Embryonic facial prominence (tissue), 1 donor: ENCODE measurements at regions not wholly inside any gene's neighbourhood (a gene's known extent, or its start where the extent isn't known, plus 50 kb on each side); places are given as distances from the start of the nearest gene placed in this dataset.

Source experiments
- DNase-seq: peaks from one replicate; pipeline ENCODE4 v3.0.0-alpha.2; 2016; ENCODE audit errors: extremely low spot score

DNA sequence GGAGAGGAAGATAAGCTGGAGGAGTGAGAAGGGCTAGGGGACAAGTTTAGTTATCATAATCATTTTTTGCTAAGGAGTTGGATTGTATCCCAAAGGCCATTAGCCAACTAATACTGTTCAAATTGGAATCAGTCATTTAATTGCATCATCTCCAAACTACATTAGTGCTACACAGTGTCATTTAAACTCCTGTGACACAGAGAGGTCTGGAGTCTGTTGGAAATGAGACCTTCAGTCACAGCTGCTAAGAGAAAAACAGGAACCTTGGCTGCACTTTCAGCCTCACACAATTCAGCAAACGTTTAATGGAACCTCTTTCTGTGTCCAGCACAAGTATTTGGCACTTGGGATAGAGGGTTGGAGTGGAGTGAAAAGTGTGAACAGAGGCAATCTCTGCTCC, 175.5 kb upstream of the MGAT5 start:
- no peak for DNase-seq

DNA sequence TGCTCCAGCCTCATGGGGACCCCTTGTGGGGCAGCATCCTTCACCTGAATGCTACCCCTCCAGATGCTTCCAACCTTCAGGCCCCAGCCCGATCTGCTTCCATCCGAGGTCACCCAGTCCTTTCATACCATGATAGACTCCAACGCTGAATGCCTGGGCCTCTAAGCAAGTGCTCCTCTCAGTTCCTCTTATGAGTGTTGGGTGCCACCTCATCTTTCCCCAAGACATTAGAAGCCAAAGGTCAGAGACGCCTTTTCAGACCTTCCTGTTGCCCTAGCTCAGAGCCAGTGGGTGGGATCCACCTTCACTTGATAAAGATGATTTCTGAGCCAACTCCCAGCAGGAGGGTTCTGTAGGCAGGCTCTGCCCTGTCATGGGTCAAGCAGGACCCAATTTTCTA, 174.5 kb upstream of the MGAT5 start:
- DNase-seq, result no peak

DNA sequence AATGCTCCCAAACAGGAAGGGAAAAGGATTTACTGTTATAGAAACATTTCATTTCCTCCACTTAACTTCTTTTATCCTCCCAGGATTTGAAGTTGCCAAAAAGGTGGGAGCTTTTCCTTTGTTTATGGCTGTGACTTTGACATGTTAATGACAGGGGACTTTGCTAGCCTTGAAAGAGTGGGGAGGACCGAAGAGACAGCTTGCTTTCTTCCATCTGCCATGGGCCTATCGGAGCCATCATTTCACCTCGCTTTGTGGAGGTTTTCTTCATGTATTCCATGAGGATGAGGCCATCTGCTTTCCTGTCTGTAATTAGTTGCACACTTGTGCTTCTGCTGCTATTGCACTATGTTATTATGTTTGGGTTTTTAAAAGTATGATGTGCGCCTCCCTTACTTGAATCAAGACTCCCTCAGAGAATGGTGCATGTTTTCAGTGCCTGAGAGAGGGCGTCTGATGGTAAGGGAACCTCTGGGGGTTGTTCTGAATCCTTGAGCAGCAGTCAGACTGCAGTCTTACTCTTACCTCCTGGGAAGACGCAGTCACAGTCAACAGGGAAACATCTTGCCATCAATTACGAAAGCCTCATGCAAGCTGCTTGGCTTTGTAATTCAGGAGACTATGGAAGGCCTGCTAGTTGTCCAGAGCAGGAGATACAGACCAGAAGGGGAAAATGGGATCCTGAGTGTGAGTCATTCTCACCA, 173.3 kb upstream of the MGAT5 start:
- no peak for DNase-seq

DNA sequence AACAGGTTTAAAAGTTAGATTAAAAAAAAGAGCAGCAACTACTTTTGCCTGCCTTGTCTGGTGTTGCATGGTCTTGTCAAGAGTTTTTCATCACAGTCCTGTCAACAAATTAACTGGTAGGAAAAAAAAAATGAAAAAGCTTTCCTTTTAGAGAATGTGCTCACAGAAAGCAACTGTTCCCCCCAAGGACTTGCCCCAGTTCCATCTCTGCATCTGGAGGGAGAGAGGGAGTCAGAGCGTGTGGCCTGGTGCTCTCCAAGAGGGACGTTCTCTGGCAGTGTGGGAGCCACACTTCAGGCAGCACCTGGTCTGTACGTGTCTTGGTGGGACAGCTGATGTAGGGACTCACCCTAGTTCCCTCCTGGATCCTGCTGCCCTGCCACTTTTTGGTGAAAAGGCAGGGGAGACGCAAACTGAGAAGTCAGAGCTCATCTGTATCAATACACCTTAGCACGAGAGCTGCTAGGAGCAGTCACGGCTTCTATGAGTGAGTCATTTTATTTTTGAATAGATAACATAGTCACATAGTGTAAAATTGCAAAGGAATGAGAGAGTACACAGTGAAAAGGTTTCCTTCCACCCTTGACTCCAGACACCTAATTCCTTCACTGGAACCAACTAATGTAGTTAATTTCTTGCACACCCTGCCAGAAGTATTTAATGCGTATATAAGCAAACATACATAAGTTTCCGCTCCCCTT, 172.5 kb upstream of the MGAT5 start:
- DNase-seq, result no peak

DNA sequence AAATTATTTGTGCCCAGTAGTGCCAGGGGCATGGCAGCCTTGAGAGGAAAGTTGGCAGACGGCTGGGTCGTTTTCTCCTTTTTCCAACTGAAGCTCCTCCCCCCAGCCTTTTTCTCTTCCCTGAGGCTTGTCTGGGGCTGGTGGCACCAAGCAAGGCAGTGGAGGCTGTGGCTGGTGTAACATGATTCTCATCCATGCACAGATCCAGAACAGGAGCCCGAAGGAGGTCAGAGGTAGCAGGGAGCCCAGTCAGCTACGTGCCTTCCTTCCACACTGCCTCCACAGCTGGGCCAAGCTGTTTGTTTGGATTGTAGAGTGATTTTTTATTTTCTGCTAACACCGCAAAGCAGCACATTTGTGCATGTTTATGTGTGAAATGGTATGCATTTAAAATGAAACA, 170.3 kb upstream of the MGAT5 start:
- DNase-seq, result no peak

DNA sequence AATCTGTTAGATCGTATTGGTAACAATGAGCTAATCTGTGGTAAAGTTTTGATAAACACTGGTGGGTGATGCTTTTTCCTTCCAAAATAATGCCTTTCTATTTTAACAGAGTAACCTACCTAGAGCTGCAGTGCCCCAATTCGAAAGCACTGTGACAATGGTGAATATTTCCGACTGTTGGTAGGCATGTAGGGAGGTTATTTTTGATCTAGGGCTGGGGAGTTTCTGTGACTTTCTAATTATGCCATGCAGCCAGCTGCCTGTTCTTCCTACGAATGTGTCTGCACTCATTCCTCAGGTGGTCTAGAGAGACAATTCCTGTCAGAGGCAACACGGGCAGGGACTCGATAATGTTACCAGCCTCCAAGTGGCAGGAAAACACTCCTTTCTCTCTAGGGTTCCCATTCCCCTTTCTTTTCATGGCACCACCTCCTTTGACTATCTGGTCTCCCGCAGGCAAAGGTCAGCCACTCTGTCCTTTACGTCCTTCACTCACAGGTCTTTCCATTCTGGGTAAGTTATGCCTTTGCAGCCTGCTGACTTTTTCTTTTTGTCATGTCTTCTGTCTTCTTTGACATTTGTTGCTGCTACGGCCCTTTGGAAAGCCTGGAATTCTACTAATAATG, 167.2 kb upstream of the MGAT5 start:
- no peak for DNase-seq

DNA sequence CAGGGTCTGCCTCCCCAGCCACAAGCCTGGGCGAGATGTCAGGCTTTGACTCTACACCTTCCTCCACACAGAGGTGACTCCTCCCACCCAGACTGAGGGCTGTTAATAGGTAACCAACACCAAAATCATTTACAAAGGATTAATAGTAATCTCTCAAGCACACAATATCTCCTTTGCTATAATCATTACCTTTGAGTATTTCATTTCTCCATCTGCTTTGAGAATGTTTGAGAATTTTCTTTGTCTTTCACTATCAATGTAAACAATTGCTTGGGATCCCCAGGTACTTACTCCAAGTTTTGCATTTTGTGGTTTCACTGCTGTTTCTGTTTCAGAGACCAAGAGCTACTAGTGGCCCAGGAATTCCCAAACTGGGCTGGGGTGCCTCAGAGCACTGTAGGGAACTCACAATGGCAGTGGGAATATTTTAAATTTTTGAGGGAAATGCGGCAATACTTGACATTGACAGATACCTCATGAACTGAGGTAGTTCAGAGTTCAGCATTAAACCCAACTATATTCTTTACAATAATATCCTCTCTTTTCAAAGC, 166.4 kb upstream of the MGAT5 start:
- no peak for DNase-seq

DNA sequence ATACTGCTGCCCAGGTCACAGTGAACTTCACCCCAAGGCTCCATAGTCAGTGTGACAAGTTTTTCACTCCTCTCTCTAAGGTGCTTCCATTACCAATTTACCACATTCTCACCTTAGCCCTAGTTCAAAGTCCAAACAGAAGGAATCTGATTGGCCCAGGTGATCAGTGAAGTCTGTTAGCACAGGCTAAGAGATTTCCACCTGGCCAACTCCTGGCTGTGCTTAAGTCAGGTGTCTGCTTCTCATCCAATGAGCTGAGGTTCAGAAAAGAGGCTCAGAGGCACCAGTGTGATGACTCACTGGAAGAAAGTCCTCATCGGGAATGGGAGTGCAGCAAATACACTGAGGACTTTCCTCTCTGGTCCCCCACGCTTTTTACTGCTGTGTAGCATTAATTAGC, 164.4 kb upstream of the MGAT5 start:
- no peak for DNase-seq

DNA sequence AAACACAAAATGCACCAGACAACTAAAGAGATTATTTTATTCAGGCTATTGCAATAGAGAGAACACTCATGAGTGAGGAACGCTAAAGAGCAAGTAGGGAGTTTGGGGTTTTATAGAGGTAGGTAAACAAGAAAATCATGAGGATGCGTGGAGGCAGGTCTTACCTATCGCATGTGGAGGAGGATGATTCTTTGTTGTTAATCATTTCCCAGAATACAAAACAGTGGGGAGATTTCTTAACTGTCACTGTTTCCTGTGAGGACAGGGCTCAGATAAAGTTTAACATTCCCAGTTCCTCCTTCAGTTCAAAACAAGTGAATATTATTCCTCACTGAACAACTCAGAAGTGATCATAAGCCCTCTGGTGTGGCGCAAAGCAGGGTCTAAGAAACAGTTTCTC, 156.1 kb upstream of the MGAT5 start:
- no peak for DNase-seq

DNA sequence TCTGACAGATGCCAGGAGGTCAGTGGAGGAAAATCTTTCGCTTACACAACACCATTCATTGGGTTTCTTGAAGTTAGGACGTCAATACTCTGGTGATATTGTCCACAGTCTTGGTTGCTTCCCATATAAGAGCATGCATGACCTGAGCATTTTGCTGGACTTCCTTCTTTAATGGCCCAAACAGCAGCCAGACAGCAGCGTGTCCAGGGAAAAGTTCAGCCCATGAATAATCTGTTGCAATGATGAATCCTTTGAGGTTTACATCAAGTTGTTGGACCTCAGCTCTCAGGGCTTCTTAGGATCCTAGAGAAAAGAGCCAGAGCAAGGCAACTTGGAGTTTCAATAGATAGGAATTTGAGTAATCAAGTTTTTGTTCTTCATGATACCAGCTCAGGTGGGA, 155.6 kb upstream of the MGAT5 start:
- no peak for DNase-seq

DNA sequence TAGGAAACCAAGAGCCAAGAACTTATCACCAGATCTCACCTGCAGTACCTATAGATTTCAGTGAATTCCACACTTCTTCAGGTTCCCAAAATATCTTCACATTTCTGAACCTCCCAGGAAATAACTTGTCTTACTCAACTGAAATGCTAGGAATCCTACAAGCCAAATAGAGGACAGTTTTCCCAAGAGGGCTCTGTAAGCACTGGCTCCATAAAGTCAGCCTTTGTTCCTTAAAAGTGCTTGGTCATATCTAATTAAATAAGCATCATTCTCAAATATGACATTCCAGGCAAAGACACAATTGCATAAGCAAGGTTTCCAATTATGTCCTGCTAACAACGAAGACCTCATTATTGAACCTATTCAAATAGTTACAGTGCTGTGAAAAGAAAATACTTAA, 154.6 kb upstream of the MGAT5 start:
- DNase-seq, result no peak

DNA sequence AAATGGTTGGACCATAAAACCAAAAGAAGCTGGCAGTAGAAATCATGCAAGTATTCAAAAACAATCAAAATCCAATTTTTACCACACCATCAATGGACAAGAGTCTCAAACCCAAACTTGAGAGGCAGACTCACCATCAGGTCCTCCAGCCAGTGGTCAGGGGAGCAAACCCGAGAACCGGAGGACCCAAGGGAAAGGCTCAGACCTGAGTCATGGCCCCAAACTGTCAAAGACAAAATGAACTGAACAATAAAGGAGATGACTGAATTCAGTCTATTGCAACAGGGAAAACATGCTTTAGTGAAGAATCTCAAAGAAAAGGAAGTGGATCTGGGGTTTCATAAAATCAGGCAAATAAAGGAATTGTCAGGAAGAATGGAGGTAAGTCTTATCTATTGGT, 150.7 kb upstream of the MGAT5 start:
- no peak for DNase-seq

DNA sequence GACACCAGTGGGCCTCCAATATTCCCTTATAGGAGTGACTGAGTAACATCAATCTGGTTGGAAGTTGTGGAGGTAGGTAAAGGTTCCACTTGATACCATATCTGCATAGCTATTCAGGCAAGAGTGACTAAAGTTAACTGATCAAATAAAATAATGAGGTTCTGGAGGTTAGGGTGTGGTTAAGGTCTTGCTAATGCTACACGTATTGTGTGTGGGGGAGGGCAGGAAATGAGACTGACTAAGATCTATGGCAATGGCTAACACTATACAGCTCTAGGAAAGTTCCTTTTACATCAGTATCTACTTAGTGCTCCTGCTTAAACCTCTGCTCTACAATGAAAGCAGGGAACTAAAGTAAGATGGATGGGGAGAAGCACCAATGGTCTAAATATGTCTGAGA, 149.1 kb upstream of the MGAT5 start:
- no peak for DNase-seq

DNA sequence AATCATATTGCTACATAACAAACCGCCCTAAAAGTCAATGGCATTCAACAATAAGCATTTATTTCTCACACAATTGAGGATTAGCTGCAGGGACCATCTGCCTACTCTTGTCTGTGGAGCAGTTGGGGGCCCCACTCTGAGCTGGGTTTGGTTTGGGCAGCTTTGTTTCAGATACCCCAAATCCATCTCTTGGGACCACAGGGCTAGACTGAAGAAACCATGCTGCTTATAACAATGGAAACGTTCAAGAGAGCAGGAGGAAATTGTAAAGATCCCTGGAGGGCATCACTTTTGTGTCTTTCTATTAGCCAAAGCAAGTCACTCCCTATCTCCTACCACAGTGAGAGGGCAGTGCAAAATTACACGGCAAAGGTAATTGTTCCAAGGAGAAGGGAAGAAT, 146.5 kb upstream of the MGAT5 start:
- no peak for DNase-seq

DNA sequence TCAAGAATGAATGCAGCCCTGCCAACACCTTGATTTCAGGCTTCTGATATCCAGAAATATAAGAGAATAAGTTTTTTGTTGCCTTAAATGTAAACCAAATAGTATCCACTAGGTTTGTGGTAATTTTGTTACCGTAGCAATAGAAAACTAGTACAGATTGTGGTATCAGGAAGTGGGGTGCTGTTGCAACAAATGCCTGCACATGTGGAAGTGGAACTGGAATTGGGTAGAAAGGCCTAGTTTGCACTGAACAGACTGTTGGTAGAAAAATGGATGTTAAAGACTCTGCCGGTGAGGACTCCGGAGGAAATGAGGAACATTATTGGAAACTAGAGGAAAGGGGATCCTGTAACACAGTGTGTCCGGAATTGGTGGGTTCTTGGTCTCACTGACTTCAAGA, 145.8 kb upstream of the MGAT5 start:
- no peak for DNase-seq

DNA sequence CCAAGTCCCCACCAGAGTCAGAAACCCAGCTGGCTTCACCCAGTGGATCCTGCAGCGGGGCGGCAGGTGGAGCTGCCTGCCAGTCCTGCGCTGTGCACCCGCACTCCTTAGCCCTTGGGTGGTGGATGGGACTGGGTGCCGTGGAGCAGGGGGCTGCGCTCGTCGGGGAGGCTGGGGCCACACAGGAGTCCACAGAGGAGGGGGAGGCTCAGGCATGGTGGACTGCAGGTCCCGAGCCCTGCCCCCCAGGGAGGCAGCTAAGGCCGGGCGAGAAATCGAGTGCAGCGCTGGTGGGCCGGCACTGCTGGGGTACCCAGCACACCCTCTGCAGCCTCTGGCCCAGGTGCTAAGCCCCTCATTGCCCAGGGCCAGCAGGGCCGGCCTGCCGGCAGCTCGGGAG, 144.6 kb upstream of the MGAT5 start:
- DNase-seq, result no peak

DNA sequence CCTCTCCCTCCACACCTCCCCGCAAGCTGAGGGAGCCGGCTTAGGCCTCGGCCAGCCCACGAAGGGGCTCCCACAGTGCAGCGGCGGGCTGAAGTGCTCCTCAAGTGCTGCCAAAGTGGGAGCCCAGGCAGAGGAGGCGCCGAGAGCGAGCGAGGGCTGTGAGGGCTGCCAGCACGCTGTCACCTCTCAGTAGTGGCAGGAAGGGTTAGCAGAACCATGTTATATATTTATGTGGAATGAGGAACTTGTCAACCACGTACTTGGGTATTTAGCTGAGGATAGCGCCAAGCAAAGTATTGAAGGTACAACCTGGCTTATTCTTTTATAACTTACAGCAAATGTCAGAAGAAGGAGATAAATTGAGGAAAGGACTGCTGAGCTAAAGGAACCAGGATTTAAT, 144.1 kb upstream of the MGAT5 start:
- DNase-seq, result no peak

DNA sequence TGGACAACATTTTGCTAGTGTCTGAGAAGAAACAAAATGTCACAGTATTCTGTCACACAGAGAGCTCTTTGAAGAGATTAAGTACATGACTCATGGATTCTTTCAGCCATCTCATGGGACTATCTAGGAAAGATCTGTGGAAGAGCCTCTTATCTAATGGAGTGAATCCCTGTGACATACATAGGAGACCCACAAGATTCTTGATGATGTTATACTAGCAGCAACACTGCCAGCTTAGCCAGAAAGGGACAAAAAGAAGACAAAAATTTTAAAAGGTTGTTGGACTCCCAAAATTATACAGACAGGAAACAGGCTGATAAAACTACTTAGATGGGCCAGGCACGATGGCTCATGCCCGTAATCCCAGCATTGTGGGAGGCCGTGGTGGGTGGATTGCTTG, 143.3 kb upstream of the MGAT5 start:
- no peak for DNase-seq

DNA sequence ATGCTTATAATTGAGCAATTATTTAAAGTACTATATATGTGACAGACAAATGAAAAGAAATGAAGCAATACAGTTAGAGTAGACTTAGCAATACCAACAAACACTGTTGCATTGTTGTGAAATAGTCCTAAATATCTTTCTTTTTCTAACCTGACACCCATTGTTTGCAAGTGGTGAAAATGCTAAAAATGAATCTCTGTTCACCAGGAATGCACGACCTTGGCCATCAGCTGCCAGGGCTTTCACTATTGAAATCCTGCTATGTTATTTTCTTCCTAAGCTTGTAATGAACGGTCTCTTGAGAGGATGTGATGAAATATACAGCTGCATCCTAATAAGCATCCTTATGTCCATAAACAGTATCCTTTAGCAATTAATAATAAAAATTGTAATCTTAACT, 136.2 kb upstream of the MGAT5 start:
- DNase-seq, result no peak

DNA sequence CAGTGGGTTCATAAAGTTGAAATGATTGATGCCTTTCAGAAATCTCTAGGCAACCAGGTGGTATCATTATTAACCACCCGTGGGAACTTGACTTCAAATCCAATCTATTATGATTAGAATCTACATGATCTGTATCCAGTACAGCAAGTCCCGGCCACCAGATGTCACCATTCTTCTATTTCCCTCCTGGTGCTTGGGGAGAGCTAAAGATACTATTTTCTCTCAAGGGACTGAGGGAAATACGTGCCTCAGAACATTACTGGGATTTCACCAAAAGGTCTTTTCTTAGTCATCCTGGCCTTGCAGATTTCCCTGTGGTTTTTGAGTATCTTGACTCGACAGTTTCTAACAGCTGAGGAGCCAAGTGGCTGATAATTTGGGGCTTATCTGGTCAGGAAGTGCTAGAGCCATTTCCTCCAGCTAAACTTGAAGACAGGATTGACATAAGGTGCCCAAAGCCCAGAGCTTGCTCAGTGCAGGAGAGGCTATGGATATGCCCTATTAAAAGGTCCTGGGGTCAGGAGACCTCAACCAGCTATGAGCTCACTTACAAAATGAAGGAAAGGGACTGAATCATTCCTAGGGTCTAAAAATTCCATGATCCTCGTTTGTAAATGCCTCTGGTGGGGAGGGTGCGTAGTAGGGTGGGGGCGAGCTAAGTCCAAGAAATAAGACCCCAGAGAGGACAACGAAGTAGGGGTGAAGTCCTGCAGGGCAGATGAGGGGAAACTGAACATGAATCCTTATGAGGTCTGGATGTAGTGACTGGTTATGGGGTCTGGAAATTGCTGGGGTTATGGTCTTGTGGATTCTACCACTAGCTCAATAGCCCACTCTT, 135.4 kb upstream of the MGAT5 start:
- peak; percentile 89 for DNase-seq

DNA sequence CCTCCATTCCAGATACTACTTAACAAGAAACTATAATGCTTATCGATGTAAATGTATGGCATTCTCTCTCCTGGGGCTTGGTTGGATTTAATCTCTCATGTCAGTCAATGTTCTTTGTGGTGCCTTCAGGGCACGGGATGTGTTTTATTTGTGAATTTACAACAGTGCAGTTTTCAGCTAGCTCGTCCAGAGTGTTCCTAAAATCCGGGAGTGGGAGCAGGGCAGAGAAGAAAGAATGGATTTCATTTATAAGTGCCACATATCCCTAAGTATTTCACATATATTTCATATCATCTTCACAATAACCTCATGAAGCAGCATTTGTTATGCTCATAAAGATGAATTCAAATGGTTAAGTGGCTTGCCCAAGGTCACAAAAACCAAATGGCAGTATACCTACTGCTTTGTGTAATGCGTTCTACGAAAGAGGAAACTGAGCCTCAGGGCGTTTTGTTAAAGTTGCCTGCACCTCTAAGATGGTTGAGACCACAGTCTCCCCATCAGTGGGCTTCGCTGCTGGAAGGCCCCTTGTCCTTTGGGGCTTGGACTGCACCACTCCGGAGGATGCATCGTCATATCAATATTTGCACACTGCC, 134.7 kb upstream of the MGAT5 start:
- no peak for DNase-seq
